ENCODE measurements at regions not wholly inside any gene's neighbourhood (a gene's known extent, or its start where the extent isn't known, plus 50 kb on each side); places are given as distances from the start of the nearest gene placed in this dataset.

DNA sequence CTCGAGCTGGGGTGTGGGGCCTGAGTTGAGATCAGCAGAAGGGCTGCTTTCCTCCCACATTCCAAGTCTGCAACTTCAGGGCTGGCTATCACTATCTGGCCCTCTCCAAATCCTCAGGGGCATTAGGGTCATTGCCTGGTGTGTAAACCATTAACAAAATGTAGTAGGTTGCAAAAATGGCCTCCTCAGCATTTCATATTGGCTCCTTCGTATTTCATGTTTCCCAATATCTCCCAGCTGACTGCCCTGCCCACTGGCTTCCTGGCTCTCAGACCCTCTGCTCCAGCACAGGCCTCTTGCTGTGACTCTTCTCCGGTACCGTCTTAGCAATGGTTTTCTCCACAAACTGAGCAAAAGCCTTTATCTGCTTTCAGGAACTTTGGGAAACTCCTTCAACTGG, 113.8 kb downstream of the GADD45G start:
- H3K36me3 ChIP-seq, result no peaks in the 10 kb centered on the region
- no peak overlapping the region for H3K4me3 ChIP-seq
- H3K9me3 ChIP-seq, result no peaks in the 10 kb centered on the region
- WGBS, result 81% methylated on average over 4 of the region's 4 CpGs
- H3K27me3 ChIP-seq, result no peaks in the 10 kb centered on the region
- no peak overlapping the region for H3K27ac ChIP-seq
- TF ChIP-seq POLR2A (IDR thresholded peaks at IDR 0.05), result no peak
- no peak for TF ChIP-seq EP300 (IDR thresholded peaks at IDR 0.05)
- TF ChIP-seq, protein P1, sequence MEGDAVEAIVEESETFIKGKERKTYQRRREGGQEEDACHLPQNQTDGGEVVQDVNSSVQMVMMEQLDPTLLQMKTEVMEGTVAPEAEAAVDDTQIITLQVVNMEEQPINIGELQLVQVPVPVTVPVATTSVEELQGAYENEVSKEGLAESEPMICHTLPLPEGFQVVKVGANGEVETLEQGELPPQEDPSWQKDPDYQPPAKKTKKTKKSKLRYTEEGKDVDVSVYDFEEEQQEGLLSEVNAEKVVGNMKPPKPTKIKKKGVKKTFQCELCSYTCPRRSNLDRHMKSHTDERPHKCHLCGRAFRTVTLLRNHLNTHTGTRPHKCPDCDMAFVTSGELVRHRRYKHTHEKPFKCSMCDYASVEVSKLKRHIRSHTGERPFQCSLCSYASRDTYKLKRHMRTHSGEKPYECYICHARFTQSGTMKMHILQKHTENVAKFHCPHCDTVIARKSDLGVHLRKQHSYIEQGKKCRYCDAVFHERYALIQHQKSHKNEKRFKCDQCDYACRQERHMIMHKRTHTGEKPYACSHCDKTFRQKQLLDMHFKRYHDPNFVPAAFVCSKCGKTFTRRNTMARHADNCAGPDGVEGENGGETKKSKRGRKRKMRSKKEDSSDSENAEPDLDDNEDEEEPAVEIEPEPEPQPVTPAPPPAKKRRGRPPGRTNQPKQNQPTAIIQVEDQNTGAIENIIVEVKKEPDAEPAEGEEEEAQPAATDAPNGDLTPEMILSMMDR (IDR thresholded peaks at IDR 0.05), result no peak
- no peak for TF ChIP-seq POLR2AphosphoS5 (IDR thresholded peaks at IDR 0.05)
- no peak for DNase-seq (ENCODE audit: low spot score in 2 of 2)
- no peaks in the 10 kb centered on the region for H3K4me1 ChIP-seq

DNA sequence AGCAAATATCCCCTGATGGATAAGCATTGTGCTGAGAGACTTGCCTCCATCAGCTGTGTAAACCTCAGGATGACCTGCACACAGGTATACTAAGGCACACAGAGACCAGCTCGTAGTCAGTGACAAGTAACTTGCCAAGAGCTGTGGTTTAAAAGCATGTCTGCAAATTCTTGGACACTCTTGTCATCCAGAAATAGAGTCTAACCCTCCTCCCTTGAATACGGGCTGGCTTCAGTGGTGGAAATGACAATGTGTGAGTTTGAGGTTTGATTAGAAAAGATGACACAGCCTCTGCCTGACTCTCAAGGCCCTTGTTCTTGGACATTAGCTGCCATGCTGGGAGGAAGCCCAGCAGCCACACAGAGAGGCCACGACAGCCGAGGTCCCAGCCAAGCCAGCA, 114.4 kb downstream of the GADD45G start:
- WGBS, result 82% methylated on average over 2 of the region's 4 CpGs
- Histone ChIP-seq H3K27me3 (no peaks in the 10 kb centered on the region), H3K27ac (no peak overlapping the region), H3K9me3 (no peaks in the 10 kb centered on the region), H3K36me3 (no peaks in the 10 kb centered on the region), H3K4me3 (no peak overlapping the region), H3K4me1 (no peaks in the 10 kb centered on the region)
- no peak for DNase-seq (ENCODE audit: low spot score in 2 of 2)
- TF ChIP-seq EP300 (IDR thresholded peaks at IDR 0.05) (no peak), POLR2AphosphoS5 (IDR thresholded peaks at IDR 0.05) (no peak), POLR2A (IDR thresholded peaks at IDR 0.05) (no peak)
- TF ChIP-seq, protein P1 (IDR thresholded peaks at IDR 0.05), result no peak

DNA sequence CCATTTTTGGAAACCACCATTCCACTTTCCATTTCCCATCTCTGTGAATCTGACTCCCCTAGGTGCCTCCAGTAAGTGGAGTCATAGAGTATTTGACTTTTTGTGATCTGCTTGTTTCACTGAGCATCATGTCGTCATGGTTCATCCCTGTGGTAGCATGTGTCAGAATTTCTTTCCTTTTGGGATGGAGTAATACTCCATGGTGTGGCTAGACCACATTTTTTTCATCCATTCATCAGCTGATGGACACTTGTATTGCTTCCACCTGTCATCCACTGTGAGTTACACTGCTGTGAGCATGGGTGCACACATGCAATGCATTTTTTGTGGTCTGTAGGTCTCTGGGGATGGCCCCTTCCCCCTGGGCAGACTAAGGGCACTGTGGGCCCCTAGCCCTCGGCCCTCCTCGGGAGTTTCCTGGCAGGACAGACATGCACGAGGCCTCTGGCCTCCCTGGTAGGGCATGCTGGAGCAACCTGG, 115.9 kb downstream of the GADD45G start:
- TF ChIP-seq POLR2A (IDR thresholded peaks at IDR 0.05) (no peak), POLR2AphosphoS5 (IDR thresholded peaks at IDR 0.05) (no peak), EP300 (IDR thresholded peaks at IDR 0.05) (no peak)
- TF ChIP-seq, protein P1 (IDR thresholded peaks at IDR 0.05), result no peak
- H3K27ac ChIP-seq, result no peak overlapping the region
- 87% methylated on average over 3 of the region's 4 CpGs for WGBS
- H3K27me3 ChIP-seq, result peaks cover 1% of the 10 kb centered on the region
- no peak overlapping the region for H3K4me3 ChIP-seq
- DNase-seq (ENCODE audit: low spot score in 2 of 2), result no peak
- H3K9me3 ChIP-seq, result no peaks in the 10 kb centered on the region
- no peaks in the 10 kb centered on the region for H3K36me3 ChIP-seq
- no peaks in the 10 kb centered on the region for H3K4me1 ChIP-seq

DNA sequence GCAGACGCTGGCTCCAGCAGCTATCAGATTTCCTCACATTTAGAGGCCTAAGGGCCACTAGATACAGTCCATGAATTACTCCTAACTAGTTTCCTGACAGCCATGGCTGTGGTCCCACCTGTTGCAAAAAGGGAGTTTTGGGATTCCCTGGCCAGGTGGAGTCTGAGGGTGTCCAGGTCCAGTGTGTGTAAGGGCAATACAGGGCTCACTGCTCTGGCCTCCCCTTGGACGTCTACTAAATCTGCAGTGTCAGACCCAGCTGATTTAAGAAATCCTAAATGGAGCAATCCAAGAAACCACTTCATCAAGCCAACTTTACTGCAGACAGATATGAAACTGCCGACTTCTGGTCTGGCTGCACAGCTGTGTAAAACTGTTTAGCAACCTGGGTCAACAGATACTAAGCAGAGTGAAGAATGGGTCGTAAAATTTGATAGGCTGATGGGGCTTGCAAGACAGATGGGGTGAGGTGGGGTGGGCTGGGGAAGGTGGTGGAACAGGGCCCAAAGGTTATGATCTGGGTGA, 116.4 kb downstream of the GADD45G start:
- no peaks in the 10 kb centered on the region for H3K9me3 ChIP-seq
- H3K27me3 ChIP-seq, result peaks cover 4% of the 10 kb centered on the region
- no peaks in the 10 kb centered on the region for H3K4me1 ChIP-seq
- no peak for DNase-seq (ENCODE audit: low spot score in 2 of 2)
- no peaks in the 10 kb centered on the region for H3K36me3 ChIP-seq
- H3K4me3 ChIP-seq, result no peak overlapping the region
- TF ChIP-seq, protein P1 (IDR thresholded peaks at IDR 0.05), result no peak
- TF ChIP-seq POLR2AphosphoS5 (IDR thresholded peaks at IDR 0.05), result no peak
- TF ChIP-seq POLR2A (IDR thresholded peaks at IDR 0.05), result no peak
- no peak for TF ChIP-seq EP300 (IDR thresholded peaks at IDR 0.05)
- H3K27ac ChIP-seq, result no peak overlapping the region
- WGBS, result 92% methylated on average over 3 of the region's 4 CpGs

DNA sequence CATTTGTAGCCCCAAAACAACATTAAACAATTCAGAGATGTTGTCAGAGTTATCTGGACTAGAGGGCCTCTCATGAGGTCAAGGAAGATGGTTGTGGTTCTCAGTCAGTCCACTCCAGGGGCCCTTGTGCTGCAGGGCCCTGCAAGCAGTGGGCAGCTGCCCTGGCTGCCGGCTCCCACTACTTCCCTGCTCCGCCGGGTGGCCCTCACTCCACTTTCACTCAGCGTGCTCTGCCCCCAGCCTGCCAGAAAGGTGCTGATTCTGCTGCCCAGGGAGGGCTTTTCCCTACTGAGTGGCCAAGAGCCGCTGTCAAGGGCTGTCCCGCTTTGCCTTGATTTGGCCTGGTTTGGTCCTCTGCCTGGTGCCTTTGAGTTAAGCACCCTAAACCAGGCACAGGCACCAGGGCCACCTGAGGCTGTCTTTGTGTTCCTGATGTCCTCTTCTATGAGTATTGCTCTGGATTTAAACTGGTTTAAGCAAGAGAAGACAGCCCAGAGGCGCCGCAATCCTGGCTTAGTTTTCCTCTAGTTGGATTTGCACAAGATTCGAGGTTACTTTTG, 117.2 kb downstream of the GADD45G start:
- TF ChIP-seq POLR2AphosphoS5 (IDR thresholded peaks at IDR 0.05) (no peak), EP300 (IDR thresholded peaks at IDR 0.05) (no peak), POLR2A (IDR thresholded peaks at IDR 0.05) (no peak)
- TF ChIP-seq, protein P1 (IDR thresholded peaks at IDR 0.05), result no peak
- no peak overlapping the region for H3K4me3 ChIP-seq
- DNase-seq (ENCODE audit: low spot score in 2 of 2), result no peak
- no peaks in the 10 kb centered on the region for H3K36me3 ChIP-seq
- peaks cover 4% of the 10 kb centered on the region for H3K27me3 ChIP-seq
- H3K4me1 ChIP-seq, result no peaks in the 10 kb centered on the region
- H3K9me3 ChIP-seq, result no peaks in the 10 kb centered on the region
- 89% methylated on average over 9 of the region's 9 CpGs for WGBS
- H3K27ac ChIP-seq, result no peak overlapping the region

All from suprapubic skin (tissue), 4 donors.